Tibial artery (tissue), 4 donors: ENCODE measurements at regions not wholly inside any gene's neighbourhood (a gene's known extent, or its start where the extent isn't known, plus 50 kb on each side); places are given as distances from the start of the nearest gene placed in this dataset.

Experiments
- DNase-seq, 2 donors: peaks; one replicate each; pipeline ENCODE4 v3.0.0-alpha.2; 2019
- H3K27ac ChIP-seq, 2 donors: fragments of 200-600 bp; sonication (generic) in 1 of 2; 1 replicate in 1 of 2; 2 replicates in 1 of 2; pipeline ENCODE4 v1.5.1; 2018 to 2019; ENCODE audit warnings: mild to moderate bottlenecking in 1 of 2
- H3K27me3 ChIP-seq, 2 donors: fragments of 200-600 bp; sonication (generic) in 1 of 2; one replicate each; pipeline versions ENCODE4 v1.5.1 to v1.6.0; 2016 to 2019
- H3K36me3 ChIP-seq, 3 donors: fragments of 200-600 bp; sonication (generic) in 2 of 3; one replicate each; pipeline ENCODE4 v1.5.1; 2016 to 2019; ENCODE audit warnings: mild to moderate bottlenecking in 2 of 3
- H3K4me1 ChIP-seq, 4 donors: fragments of 200-600 bp; sonication (generic) in 2 of 4; 1 replicate in 3 of 4; 2 replicates in 1 of 4; pipeline ENCODE4 v1.5.1; 2016 to 2019
- H3K4me3 ChIP-seq, 2 donors: fragments of 200-600 bp; sonication (generic) in 1 of 2; 1 replicate in 1 of 2; 2 replicates in 1 of 2; pipeline ENCODE4 v1.5.1; 2018 to 2019; ENCODE audit warnings: mild to moderate bottlenecking in 2 of 2
- H3K9me3 ChIP-seq, 3 donors: fragments of 200-600 bp; sonication (generic) in 1 of 3; one replicate each; pipeline ENCODE4 v1.5.1; 2016 to 2019
- intact Hi-C: fragments of 100-400 bp; cut with DNase I; formaldehyde crosslinking; loops from one replicate; pipeline ENCODE4 v1.15.0; 2023; ENCODE audit warnings: low total_unique reads
- TF ChIP-seq, protein P1 (sequence below), 2 experiments: fragments of 200-600 bp in 1 of 2; fragments of 450-650 bp in 1 of 2; IDR thresholded peaks; one replicate each; pipeline ENCODE4 v1.5.1; 2017 to 2019; ENCODE audit warnings: antibody characterized with exemption in 2 of 2, mild to moderate bottlenecking in 1 of 2, moderate library complexity in 1 of 2

DNA sequence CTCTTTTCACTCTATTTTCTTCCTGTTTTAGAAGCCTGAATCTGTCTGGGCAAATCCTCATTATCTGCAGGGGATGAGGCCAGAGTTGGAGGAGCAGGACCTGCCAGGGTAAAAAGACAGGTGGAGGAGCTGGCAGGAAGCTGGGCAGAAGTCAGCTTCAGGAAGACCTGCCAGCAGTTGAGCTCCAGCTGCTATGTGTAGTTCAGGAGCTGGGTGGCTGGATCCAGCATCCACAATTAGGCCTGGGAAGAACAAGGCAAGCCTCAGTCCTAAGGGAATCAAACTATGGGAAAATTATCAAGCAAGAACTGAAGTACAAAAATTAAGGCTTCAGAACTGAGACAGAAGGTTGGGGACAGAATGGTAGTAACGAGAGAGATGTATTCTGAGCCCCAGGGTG lies 174.0 kb downstream of the MREG start:
- H3K4me3 ChIP-seq: no peak overlapping the region
- no peaks in the 10 kb centered on the region for H3K36me3 ChIP-seq
- H3K27ac ChIP-seq: peak overlapping the region; percentile 13 to 34
- TF ChIP-seq, protein P1, sequence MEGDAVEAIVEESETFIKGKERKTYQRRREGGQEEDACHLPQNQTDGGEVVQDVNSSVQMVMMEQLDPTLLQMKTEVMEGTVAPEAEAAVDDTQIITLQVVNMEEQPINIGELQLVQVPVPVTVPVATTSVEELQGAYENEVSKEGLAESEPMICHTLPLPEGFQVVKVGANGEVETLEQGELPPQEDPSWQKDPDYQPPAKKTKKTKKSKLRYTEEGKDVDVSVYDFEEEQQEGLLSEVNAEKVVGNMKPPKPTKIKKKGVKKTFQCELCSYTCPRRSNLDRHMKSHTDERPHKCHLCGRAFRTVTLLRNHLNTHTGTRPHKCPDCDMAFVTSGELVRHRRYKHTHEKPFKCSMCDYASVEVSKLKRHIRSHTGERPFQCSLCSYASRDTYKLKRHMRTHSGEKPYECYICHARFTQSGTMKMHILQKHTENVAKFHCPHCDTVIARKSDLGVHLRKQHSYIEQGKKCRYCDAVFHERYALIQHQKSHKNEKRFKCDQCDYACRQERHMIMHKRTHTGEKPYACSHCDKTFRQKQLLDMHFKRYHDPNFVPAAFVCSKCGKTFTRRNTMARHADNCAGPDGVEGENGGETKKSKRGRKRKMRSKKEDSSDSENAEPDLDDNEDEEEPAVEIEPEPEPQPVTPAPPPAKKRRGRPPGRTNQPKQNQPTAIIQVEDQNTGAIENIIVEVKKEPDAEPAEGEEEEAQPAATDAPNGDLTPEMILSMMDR (IDR thresholded peaks at IDR 0.05): no peak
- no peaks in the 10 kb centered on the region for H3K9me3 ChIP-seq
- peaks cover 0 to 28% (median 14%) of the 10 kb centered on the region in 4 donors for H3K4me1 ChIP-seq
- no peak for DNase-seq
- intact Hi-C loops: no loop called here
- H3K27me3 ChIP-seq: no peaks in the 10 kb centered on the region

DNA sequence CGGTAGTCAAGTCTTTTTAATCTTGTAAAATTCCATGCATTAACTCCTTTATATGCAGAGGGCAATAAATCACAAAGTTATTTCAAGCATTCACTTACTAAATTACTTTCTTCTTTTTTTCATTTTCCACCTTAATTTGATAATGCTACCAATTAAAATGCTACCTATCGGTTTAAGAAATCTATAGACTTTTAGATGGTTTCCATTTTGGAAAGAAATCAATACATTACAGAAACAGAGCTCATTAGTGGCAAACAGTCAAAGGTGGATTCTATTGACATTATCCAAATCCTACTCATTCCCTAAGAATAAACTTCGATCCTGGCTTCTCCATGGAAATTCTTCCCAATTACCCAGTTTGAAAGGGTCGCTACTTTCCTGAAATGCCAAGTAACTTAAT lies 176.5 kb downstream of the MREG start:
- Histone ChIP-seq H3K36me3 (no peaks in the 10 kb centered on the region), H3K4me1 (peaks cover 0 to 26% (median 2%) of the 10 kb centered on the region in 4 donors), H3K4me3 (no peak overlapping the region), H3K27me3 (no peaks in the 10 kb centered on the region), H3K27ac (no peak overlapping the region), H3K9me3 (no peaks in the 10 kb centered on the region)
- TF ChIP-seq, protein P1 (IDR thresholded peaks at IDR 0.05): no peak
- no peak for DNase-seq
- intact Hi-C loops: no loop called here

DNA sequence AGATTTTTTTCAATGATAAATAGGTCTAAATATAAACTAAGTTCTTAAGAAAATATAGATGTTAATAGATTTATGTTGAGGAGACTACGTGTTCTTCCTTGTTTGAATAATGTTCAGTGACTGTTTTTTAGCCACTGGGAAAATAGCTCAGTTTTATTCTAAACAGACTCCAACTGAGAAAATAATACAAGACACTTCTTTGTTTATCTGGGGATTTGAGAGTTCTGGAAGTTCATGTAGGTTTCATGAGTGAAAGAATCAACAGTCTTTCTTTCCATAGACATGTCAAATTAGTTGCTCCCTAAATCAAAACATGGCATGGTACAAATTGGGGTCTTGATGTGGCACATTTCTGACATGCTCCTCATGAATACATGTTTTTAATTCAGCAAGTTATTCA lies 177.7 kb downstream of the MREG start:
- TF ChIP-seq, protein P1 (IDR thresholded peaks at IDR 0.05): no peak

DNA sequence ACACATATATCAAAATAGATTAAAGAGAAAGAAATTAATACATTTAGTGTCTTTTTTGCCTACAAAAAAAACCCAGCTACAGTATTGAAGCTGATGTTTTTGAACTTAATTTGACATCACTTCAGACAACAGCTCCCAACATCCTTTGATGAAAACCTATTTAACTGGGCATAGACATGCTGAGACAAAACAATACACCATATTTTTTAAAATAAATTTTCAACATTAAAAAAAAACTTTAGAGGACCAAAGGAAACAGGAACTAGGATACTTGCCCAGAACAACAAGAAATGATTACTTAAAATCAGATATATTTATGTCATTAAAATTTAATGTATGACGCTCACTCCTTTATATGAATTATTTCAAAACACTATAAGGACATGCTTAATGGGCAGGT lies 178.1 kb downstream of the MREG start:
- Histone ChIP-seq H3K4me3 (no peak overlapping the region), H3K9me3 (no peaks in the 10 kb centered on the region), H3K27ac (no peak overlapping the region), H3K27me3 (no peaks in the 10 kb centered on the region), H3K36me3 (no peaks in the 10 kb centered on the region), H3K4me1 (peaks cover 0 to 43% (median 10%) of the 10 kb centered on the region in 4 donors)
- intact Hi-C loops: no loop called here
- TF ChIP-seq, protein P1 (IDR thresholded peaks at IDR 0.05): no peak
- DNase-seq: no peak

More for the DNA sequence above, 177.7 kb downstream of the MREG start:
- Histone ChIP-seq H3K4me1 (peaks cover 0 to 38% (median 10%) of the 10 kb centered on the region in 4 donors), H3K4me3 (no peak overlapping the region), H3K9me3 (no peaks in the 10 kb centered on the region), H3K27ac (peak overlapping the region; percentile 20 to 33), H3K27me3 (no peaks in the 10 kb centered on the region), H3K36me3 (no peaks in the 10 kb centered on the region)
- intact Hi-C loops: no loop called here
- DNase-seq: no peak

DNA sequence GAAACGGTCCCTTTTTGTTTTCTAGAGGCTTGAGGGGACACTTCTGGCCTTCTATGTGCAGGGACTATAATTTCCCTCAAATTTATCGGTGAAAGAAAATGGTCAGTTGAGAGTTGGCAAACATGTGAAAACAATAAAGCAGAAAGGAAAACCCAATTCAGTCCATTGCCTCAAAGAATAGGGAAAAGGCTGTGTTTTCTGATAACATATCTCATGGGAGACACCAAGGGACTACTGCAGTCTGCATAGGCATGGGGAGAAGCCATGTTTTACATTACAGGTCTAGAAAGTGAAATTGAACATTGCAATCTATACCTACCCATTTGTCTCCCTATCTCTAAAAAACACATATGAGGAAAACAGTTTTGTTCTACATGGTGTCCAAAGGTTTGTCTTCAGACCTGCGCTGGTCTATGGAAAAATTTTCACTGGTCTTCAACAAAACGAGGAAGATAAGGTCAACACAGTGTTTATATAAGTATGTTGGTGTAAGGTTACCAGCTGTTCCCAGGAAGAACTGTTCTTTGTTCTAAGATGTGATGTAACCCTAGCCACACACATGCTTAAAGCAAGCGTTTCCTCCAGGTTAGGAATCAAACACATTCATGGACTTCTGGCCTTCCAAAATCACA lies 179.7 kb downstream of the MREG start:
- intact Hi-C loops: no loop called here
- Histone ChIP-seq H3K27me3 (no peaks in the 10 kb centered on the region), H3K9me3 (no peaks in the 10 kb centered on the region), H3K27ac (no peak overlapping the region), H3K4me3 (no peak overlapping the region), H3K36me3 (no peaks in the 10 kb centered on the region), H3K4me1 (peaks cover 0 to 48% (median 10%) of the 10 kb centered on the region in 4 donors)
- no peak for DNase-seq
- TF ChIP-seq, protein P1 (IDR thresholded peaks at IDR 0.05): no peak
